CD4-positive, alpha-beta T cell treated with Interleukin-12 subunit alpha and Interleukin-12 subunit beta, for 1 hour (primary cell): ENCODE measurements at regions not wholly inside any gene's neighbourhood (a gene's known extent, or its start where the extent isn't known, plus 50 kb on each side); places are given as distances from the start of the nearest gene placed in this dataset.
"Not testable (repeated sequence)": the region's sequence is repeated elsewhere in the genome, so short reads cannot be mapped to it uniquely, and the experiment has no call there.

Experiments
- DNase-seq: peaks from one replicate; pipeline ENCODE4 v3.0.0-alpha.2; 2020

GRCh38 chr16:27600381-27600780 is 50.4 kb downstream of the KATNIP start:
- no peak for DNase-seq

GRCh38 chr16:27602103-27602502 is 52.2 kb downstream of the KATNIP start:
- no peak for DNase-seq

GRCh38 chr16:27605500-27606106 is 55.7 kb downstream of the KATNIP start:
- DNase-seq: peak; percentile 28

- no peak for DNase-seq
Observed at GRCh38 chr16:27611340-27611739, 61.4 kb downstream of the KATNIP start.

GRCh38 chr16:27613238-27613791 is 63.4 kb downstream of the KATNIP start:
- DNase-seq: no peak

- DNase-seq: no peak
Observed at GRCh38 chr16:27617665-27618064, 67.7 kb downstream of the KATNIP start.

- DNase-seq: no peak
Observed at GRCh38 chr16:27618165-27618564, 68.2 kb downstream of the KATNIP start.

- no peak for DNase-seq
Observed at GRCh38 chr16:27618606-27619327, 68.8 kb downstream of the KATNIP start.

GRCh38 chr16:27620541-27620940 is 70.6 kb downstream of the KATNIP start:
- no peak for DNase-seq

- DNase-seq: no peak
Observed at GRCh38 chr16:27624154-27625049, 74.5 kb downstream of the KATNIP start.

GRCh38 chr16:27625050-27625697 is 75.2 kb downstream of the KATNIP start:
- no peak for DNase-seq

GRCh38 chr16:27627136-27627535 is 77.2 kb downstream of the KATNIP start:
- no peak for DNase-seq

GRCh38 chr16:27628241-27628942 is 78.4 kb downstream of the KATNIP start:
- no peak for DNase-seq

- not testable (repeated sequence) for DNase-seq
Observed at GRCh38 chr16:27628943-27629462, 79.1 kb downstream of the KATNIP start.

- no peak for DNase-seq
Observed at GRCh38 chr16:27632216-27632615, 82.3 kb downstream of the KATNIP start.

- no peak for DNase-seq
Observed at GRCh38 chr16:27633221-27633620, 83.3 kb downstream of the KATNIP start.

GRCh38 chr16:27633721-27634120 is 83.8 kb downstream of the KATNIP start:
- no peak for DNase-seq

GRCh38 chr16:27634779-27635178 is 84.8 kb downstream of the KATNIP start:
- no peak for DNase-seq

- DNase-seq: no peak
Observed at GRCh38 chr16:27636453-27637240, 86.7 kb downstream of the KATNIP start.

- no peak for DNase-seq
Observed at GRCh38 chr16:27638833-27639560, 89.1 kb downstream of the KATNIP start.
